ENCODE measurements at regions not wholly inside any gene's neighbourhood (a gene's known extent, or its start where the extent isn't known, plus 50 kb on each side); places are given as distances from the start of the nearest gene placed in this dataset.

DNA sequence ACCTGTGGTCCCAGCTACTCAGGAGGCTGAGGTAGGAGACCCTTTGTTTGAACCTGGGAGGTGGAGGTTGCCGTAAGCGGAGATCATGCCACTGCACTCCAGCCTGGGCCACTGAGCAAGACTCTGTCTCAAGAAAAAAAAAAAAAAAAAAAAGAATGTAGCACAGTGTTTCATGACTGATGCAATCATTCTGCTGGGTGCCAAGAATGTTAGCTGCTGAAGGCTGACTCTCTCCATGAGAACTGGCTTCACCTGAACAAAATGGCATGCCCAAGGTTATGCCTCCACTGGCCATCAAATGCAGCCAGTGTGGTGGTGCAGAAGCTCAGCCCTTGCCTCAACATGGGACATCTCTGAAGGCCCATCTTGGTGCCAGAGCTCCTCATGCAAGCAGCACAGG, 412.1 kb downstream of the ADAM29 start:
- Histone ChIP-seq H3K9me3 (ENCODE audit: control insufficient read depth in 1 of 2, insufficient read depth in 1 of 2, low read depth in 1 of 2, low read length in 2 of 2) (no peaks in the 10 kb centered on the region), H3K36me3 (ENCODE audit: control insufficient read depth in 1 of 2, insufficient read depth in 2 of 2, low read length in 2 of 2) (no peaks in the 10 kb centered on the region), H3K4me2 (ENCODE audit: low read length) (no peak overlapping the region), H3K9me2 (ENCODE audit: insufficient read depth) (no peaks in the 10 kb centered on the region), H3K4me3 (replicated peaks in 1 of 2; ENCODE audit: low read depth in 1 of 2, low read length in 2 of 2) (no peak overlapping the region), H2AFZ (ENCODE audit: low read depth, low read length, poor library complexity, severe bottlenecking) (no peak overlapping the region), H3K9ac (ENCODE audit: low read length) (no peak overlapping the region), H4K20me1 (ENCODE audit: insufficient read depth) (no peaks in the 10 kb centered on the region), H3K27me3 (ENCODE audit: insufficient read depth, low read length) (no peaks in the 10 kb centered on the region), H3K27ac (ENCODE audit: low read depth, low read length) (no peak overlapping the region), H3K79me2 (ENCODE audit: insufficient read depth, low read length) (no peaks in the 10 kb centered on the region), H3K4me1 (ENCODE audit: control insufficient read depth in 1 of 2, insufficient read depth in 2 of 2, low read length in 2 of 2) (peaks cover 0 to 3% of the 10 kb centered on the region in 2 experiments; a peak in 1 of 4 replicates)
- DNase-seq (ENCODE audit: low read depth, low spot score) (no peak), ATAC-seq (no peak)
- BruUV-seq (replicated peaks) = no TSS peak
- CTCF ChIA-PET = no interaction called here
- TF ChIP-seq EZH2 (IDR thresholded peaks at IDR 0.05) (no peak), FOSL1 (IDR thresholded peaks at IDR 0.05; ENCODE audit: low read depth) (no peak), ZNF274 (IDR thresholded peaks at IDR 0.05; ENCODE audit: low read depth, low read length) (no peak), POLR2A (IDR thresholded peaks at IDR 0.05; ENCODE audit: borderline replicate concordance, extremely low read depth, insufficient read depth, insufficient read length) (no peak), TCF7L2 (IDR thresholded peaks at IDR 0.05; ENCODE audit: borderline replicate concordance, extremely low read depth, insufficient read depth, insufficient read length) (no peak), POLR2AphosphoS5 (IDR thresholded peaks at IDR 0.05; ENCODE audit: low read depth, low read length) (no peak), ZFX (IDR thresholded peaks at IDR 0.05) (no peak), CBX3 (IDR thresholded peaks at IDR 0.05; ENCODE audit: low read depth) (no peak)
- TF ChIP-seq, protein P1, sequence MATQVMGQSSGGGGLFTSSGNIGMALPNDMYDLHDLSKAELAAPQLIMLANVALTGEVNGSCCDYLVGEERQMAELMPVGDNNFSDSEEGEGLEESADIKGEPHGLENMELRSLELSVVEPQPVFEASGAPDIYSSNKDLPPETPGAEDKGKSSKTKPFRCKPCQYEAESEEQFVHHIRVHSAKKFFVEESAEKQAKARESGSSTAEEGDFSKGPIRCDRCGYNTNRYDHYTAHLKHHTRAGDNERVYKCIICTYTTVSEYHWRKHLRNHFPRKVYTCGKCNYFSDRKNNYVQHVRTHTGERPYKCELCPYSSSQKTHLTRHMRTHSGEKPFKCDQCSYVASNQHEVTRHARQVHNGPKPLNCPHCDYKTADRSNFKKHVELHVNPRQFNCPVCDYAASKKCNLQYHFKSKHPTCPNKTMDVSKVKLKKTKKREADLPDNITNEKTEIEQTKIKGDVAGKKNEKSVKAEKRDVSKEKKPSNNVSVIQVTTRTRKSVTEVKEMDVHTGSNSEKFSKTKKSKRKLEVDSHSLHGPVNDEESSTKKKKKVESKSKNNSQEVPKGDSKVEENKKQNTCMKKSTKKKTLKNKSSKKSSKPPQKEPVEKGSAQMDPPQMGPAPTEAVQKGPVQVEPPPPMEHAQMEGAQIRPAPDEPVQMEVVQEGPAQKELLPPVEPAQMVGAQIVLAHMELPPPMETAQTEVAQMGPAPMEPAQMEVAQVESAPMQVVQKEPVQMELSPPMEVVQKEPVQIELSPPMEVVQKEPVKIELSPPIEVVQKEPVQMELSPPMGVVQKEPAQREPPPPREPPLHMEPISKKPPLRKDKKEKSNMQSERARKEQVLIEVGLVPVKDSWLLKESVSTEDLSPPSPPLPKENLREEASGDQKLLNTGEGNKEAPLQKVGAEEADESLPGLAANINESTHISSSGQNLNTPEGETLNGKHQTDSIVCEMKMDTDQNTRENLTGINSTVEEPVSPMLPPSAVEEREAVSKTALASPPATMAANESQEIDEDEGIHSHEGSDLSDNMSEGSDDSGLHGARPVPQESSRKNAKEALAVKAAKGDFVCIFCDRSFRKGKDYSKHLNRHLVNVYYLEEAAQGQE (IDR thresholded peaks at IDR 0.05; ENCODE audit: low read depth) = no peak
- TF ChIP-seq, protein P2, sequence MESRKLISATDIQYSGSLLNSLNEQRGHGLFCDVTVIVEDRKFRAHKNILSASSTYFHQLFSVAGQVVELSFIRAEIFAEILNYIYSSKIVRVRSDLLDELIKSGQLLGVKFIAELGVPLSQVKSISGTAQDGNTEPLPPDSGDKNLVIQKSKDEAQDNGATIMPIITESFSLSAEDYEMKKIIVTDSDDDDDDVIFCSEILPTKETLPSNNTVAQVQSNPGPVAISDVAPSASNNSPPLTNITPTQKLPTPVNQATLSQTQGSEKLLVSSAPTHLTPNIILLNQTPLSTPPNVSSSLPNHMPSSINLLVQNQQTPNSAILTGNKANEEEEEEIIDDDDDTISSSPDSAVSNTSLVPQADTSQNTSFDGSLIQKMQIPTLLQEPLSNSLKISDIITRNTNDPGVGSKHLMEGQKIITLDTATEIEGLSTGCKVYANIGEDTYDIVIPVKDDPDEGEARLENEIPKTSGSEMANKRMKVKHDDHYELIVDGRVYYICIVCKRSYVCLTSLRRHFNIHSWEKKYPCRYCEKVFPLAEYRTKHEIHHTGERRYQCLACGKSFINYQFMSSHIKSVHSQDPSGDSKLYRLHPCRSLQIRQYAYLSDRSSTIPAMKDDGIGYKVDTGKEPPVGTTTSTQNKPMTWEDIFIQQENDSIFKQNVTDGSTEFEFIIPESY (IDR thresholded peaks at IDR 0.05; ENCODE audit: extremely low read depth, insufficient replicate concordance, low read length) = no peak
- TF ChIP-seq, protein P3, sequence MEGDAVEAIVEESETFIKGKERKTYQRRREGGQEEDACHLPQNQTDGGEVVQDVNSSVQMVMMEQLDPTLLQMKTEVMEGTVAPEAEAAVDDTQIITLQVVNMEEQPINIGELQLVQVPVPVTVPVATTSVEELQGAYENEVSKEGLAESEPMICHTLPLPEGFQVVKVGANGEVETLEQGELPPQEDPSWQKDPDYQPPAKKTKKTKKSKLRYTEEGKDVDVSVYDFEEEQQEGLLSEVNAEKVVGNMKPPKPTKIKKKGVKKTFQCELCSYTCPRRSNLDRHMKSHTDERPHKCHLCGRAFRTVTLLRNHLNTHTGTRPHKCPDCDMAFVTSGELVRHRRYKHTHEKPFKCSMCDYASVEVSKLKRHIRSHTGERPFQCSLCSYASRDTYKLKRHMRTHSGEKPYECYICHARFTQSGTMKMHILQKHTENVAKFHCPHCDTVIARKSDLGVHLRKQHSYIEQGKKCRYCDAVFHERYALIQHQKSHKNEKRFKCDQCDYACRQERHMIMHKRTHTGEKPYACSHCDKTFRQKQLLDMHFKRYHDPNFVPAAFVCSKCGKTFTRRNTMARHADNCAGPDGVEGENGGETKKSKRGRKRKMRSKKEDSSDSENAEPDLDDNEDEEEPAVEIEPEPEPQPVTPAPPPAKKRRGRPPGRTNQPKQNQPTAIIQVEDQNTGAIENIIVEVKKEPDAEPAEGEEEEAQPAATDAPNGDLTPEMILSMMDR (IDR thresholded peaks at IDR 0.05 in 2 of 3, conservative IDR thresholded peaks at IDR 0.05 in 1 of 3; ENCODE audit: borderline replicate concordance in 1 of 3, insufficient read depth in 1 of 3, low read depth in 2 of 3, low read length in 2 of 3) = no peak
- TF ChIP-seq, protein P4, sequence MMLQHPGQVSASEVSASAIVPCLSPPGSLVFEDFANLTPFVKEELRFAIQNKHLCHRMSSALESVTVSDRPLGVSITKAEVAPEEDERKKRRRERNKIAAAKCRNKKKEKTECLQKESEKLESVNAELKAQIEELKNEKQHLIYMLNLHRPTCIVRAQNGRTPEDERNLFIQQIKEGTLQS (IDR thresholded peaks at IDR 0.05) = no peak
- POLR2A ChIA-PET = no interaction called here
- intact Hi-C loops (cut with micrococcal nuclease) = no loop called here
- RAD21 ChIA-PET (ENCODE audit: low non-redundant PET in 1 of 2, low total read pairs in 2 of 2, uncharacterized antibody in 2 of 2, unreplicated experiment in 2 of 2) = no interaction called here
